ENCODE measurements at regions not wholly inside any gene's neighbourhood (a gene's known extent, or its start where the extent isn't known, plus 50 kb on each side); places are given as distances from the start of the nearest gene placed in this dataset.

DNA sequence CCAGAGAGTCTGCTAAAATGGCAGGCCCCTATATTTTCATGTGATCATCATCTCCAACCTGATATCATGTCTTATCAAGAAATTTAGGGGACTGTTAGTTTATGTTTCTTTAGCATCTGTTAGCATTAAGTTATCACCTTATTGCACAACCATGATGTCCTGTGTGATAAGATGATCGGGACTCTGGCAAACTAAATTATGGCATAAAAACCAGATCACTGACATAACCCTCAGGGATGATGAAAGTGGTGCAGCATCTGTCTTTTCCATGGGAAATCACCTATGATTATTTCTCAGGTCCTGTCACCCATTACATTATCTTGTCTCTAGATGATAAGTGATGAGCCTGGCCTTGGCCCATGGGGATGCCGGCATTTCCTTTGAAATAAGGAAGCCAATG lies 458.6 kb upstream of the DCC start:
- Mint-ChIP-seq H3K27me3 (no peaks in the 10 kb centered on the region), H3K4me1 (no peaks in the 10 kb centered on the region), H3K27ac (no peak overlapping the region), H3K4me3 (no peak overlapping the region), H3K9me3 (no peaks in the 10 kb centered on the region), H3K36me3 (ENCODE audit: low read depth) (no peaks in the 10 kb centered on the region)
- POLR2A ChIA-PET = no interaction called here
- CTCF ChIA-PET = no interaction called here
- DNase-seq = no peak

- CTCF ChIA-PET = no interaction called here
- no peak for DNase-seq
- POLR2A ChIA-PET = no interaction called here
- Mint-ChIP-seq H3K27me3 (no peaks in the 10 kb centered on the region), H3K27ac (no peak overlapping the region), H3K4me1 (no peaks in the 10 kb centered on the region), H3K36me3 (ENCODE audit: low read depth) (no peaks in the 10 kb centered on the region), H3K4me3 (no peak overlapping the region), H3K9me3 (peaks cover 4% of the 10 kb centered on the region)
Measured at GRCh38 chr18:51884039-51884438, 456.0 kb upstream of the DCC start.

DNA sequence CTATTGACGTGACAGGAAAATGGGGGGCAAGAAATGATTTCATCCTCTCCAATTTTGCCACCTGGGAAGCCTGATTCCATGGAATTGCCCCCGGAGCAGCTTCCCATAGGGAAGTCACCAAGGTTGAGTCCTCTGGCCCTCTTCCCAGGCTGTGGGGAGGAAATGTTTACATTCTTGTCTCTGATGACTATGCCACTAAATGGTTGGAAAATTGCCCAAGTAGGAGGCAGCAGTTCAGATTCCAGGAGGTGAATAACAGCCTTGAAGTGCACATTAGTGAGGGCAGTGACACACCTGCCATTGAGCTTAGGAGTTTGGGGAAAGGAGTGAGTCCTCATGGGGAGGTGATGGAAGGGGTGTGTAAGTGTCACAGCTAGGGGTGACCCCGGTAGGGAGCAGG lies 449.2 kb upstream of the DCC start:
- Mint-ChIP-seq H3K27ac (no peak overlapping the region), H3K36me3 (ENCODE audit: low read depth) (no peaks in the 10 kb centered on the region), H3K27me3 (no peaks in the 10 kb centered on the region), H3K4me1 (no peaks in the 10 kb centered on the region), H3K4me3 (no peak overlapping the region), H3K9me3 (peaks cover 4% of the 10 kb centered on the region)
- no peak for DNase-seq
- ChIA-PET CTCF (no interaction called here), POLR2A (no interaction called here)

DNA sequence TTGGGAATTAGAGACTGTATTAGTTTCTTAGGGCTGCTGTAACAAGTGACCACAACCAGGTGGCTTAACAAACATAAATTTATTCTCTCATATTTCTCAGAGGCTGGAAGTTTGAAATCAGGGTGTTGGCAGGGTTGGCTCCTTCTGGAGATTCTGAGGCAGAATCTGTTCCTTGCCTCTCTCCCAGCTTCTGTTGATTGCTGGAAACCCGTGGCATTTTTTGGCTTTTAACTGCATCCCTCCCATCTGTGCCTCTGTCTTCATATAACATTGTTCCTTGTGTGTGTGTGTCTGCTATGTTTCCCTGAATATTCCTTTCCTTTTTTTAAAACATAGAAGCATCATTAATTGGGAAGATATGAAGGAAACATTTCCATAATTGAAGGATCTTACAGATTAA lies 448.1 kb upstream of the DCC start:
- H3K4me3 Mint-ChIP-seq = no peak overlapping the region
- peaks cover 4% of the 10 kb centered on the region for H3K9me3 Mint-ChIP-seq
- H3K4me1 Mint-ChIP-seq = no peaks in the 10 kb centered on the region
- no peak for DNase-seq
- no peaks in the 10 kb centered on the region for H3K27me3 Mint-ChIP-seq
- no peaks in the 10 kb centered on the region for H3K36me3 Mint-ChIP-seq (ENCODE audit: low read depth)
- H3K27ac Mint-ChIP-seq = no peak overlapping the region
- ChIA-PET CTCF (no interaction called here), POLR2A (no interaction called here)

- POLR2A ChIA-PET = no interaction called here
- H3K36me3 Mint-ChIP-seq (ENCODE audit: low read depth) = no peaks in the 10 kb centered on the region
- H3K27ac Mint-ChIP-seq = no peak overlapping the region
- CTCF ChIA-PET = no interaction called here
- DNase-seq = no peak
- H3K9me3 Mint-ChIP-seq = no peaks in the 10 kb centered on the region
- no peak overlapping the region for H3K4me3 Mint-ChIP-seq
- no peaks in the 10 kb centered on the region for H3K4me1 Mint-ChIP-seq
- no peaks in the 10 kb centered on the region for H3K27me3 Mint-ChIP-seq
Measured at GRCh38 chr18:51897884-51898283, 442.1 kb upstream of the DCC start.

DNA sequence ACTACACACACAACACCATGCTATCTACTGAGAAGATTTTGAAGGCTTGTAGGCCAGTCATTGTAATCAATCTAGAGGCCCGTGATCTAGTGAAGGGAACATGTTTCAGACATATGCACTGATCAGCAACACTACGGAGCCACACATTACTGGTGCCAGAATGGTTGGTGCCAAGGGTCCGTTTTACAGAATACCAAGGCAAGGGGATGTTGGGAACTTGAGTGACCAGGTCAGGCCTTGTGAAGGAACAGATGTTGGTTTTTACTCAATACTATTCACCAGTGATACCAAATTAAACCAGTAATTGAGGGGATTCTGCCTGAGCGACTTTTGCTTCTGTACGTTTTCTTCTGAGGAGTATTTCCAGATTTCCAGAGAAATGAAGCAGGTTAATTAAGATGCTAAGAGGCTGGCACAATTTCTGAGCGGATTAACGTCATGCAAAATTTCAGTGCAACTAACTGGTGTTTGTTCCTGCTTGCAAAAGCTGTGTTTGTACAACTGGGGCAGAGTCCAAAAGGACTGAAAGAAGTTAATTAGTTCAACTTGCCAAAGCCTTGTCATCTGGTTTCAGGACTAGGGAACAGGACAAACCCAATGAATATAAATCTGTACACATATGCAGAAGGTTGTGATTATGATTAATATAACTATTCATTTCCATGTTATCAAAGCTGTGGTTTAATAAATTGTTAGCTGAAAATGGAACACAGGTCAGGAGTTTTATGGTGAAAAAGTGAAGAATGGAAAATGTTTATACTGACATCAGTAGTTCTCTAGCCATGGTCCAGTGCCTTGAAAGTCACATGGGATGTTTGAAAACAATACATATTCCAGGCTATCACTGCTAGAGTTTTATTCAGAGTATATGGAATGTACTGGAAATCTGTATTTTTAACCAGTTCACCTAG lies 432.1 kb upstream of the DCC start:
- CTCF ChIA-PET = no interaction called here

GRCh38 chr18:51908598-51908944 lies 431.4 kb upstream of the DCC start:
- H3K4me1 Mint-ChIP-seq = no peaks in the 10 kb centered on the region
- no peak for DNase-seq
- H3K9me3 Mint-ChIP-seq = no peaks in the 10 kb centered on the region
- H3K36me3 Mint-ChIP-seq (ENCODE audit: low read depth) = no peaks in the 10 kb centered on the region
- no peaks in the 10 kb centered on the region for H3K27me3 Mint-ChIP-seq
- POLR2A ChIA-PET = no interaction called here
- no peak overlapping the region for H3K27ac Mint-ChIP-seq
- no peak overlapping the region for H3K4me3 Mint-ChIP-seq
- CTCF ChIA-PET = no interaction called here

More for the DNA sequence above, 432.1 kb upstream of the DCC start:
- Mint-ChIP-seq H3K36me3 (ENCODE audit: low read depth) (no peaks in the 10 kb centered on the region), H3K27ac (no peak overlapping the region), H3K4me1 (no peaks in the 10 kb centered on the region), H3K4me3 (no peak overlapping the region), H3K9me3 (no peaks in the 10 kb centered on the region), H3K27me3 (no peaks in the 10 kb centered on the region)
- POLR2A ChIA-PET = no interaction called here
- no peak for DNase-seq

DNA sequence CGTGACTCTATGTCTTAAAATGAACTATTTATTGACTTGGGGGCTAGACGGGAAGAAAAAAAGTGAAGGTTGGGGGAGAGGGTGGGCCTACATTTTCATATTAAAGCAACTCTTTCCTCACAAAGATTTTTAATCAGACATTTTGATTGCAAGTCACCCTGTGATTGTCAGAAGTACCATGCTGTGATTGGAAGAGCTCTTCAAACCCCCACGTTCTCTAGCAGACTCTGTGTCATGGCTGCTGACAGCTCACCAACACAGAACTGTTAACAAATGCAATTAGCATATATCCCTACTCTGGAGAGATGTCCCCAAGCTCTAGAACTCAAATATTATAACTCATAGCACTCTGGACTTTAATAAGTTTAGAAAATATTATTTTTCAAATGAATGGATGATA lies 428.4 kb upstream of the DCC start:
- no peak overlapping the region for H3K4me3 Mint-ChIP-seq
- POLR2A ChIA-PET = no interaction called here
- H3K27ac Mint-ChIP-seq = no peak overlapping the region
- CTCF ChIA-PET = no interaction called here
- H3K9me3 Mint-ChIP-seq = no peaks in the 10 kb centered on the region
- H3K36me3 Mint-ChIP-seq (ENCODE audit: low read depth) = no peaks in the 10 kb centered on the region
- no peak for DNase-seq
- H3K27me3 Mint-ChIP-seq = no peaks in the 10 kb centered on the region
- H3K4me1 Mint-ChIP-seq = no peaks in the 10 kb centered on the region

- Mint-ChIP-seq H3K27me3 (no peaks in the 10 kb centered on the region), H3K4me1 (no peaks in the 10 kb centered on the region), H3K27ac (no peak overlapping the region), H3K36me3 (ENCODE audit: low read depth) (no peaks in the 10 kb centered on the region), H3K9me3 (no peaks in the 10 kb centered on the region), H3K4me3 (no peak overlapping the region)
- POLR2A ChIA-PET = no interaction called here
- DNase-seq = no peak
- CTCF ChIA-PET = no interaction called here
Measured at GRCh38 chr18:51912381-51912780, 427.6 kb upstream of the DCC start.

- no peak overlapping the region for H3K27ac Mint-ChIP-seq
- no peaks in the 10 kb centered on the region for H3K36me3 Mint-ChIP-seq (ENCODE audit: low read depth)
- no peak overlapping the region for H3K4me3 Mint-ChIP-seq
- DNase-seq = no peak
- H3K27me3 Mint-ChIP-seq = no peaks in the 10 kb centered on the region
- POLR2A ChIA-PET = no interaction called here
- H3K4me1 Mint-ChIP-seq = no peaks in the 10 kb centered on the region
- CTCF ChIA-PET = no interaction called here
- H3K9me3 Mint-ChIP-seq = no peaks in the 10 kb centered on the region
Measured at GRCh38 chr18:51915176-51915575, 424.8 kb upstream of the DCC start.

GRCh38 chr18:51921862-51922261 lies 418.1 kb upstream of the DCC start:
- H3K27ac Mint-ChIP-seq = no peak overlapping the region
- H3K36me3 Mint-ChIP-seq (ENCODE audit: low read depth) = no peaks in the 10 kb centered on the region
- H3K4me1 Mint-ChIP-seq = no peaks in the 10 kb centered on the region
- ChIA-PET POLR2A (no interaction called here), CTCF (no interaction called here)
- no peak overlapping the region for H3K4me3 Mint-ChIP-seq
- H3K9me3 Mint-ChIP-seq = peaks cover 3% of the 10 kb centered on the region
- H3K27me3 Mint-ChIP-seq = no peaks in the 10 kb centered on the region
- DNase-seq = no peak

GRCh38 chr18:51933903-51934302 lies 406.1 kb upstream of the DCC start:
- POLR2A ChIA-PET = no interaction called here
- CTCF ChIA-PET = no interaction called here
- H3K9me3 Mint-ChIP-seq = peaks cover 10% of the 10 kb centered on the region

GRCh38 chr18:51936115-51936514 lies 403.9 kb upstream of the DCC start:
- H3K36me3 Mint-ChIP-seq (ENCODE audit: low read depth) = no peaks in the 10 kb centered on the region
- no peaks in the 10 kb centered on the region for H3K27me3 Mint-ChIP-seq
- H3K4me3 Mint-ChIP-seq = no peak overlapping the region
- ChIA-PET POLR2A (no interaction called here), CTCF (no interaction called here)
- H3K9me3 Mint-ChIP-seq = no peaks in the 10 kb centered on the region
- no peak for DNase-seq
- no peak overlapping the region for H3K27ac Mint-ChIP-seq
- no peaks in the 10 kb centered on the region for H3K4me1 Mint-ChIP-seq

More at GRCh38 chr18:51933903-51934302, 406.1 kb upstream of the DCC start:
- H3K36me3 Mint-ChIP-seq (ENCODE audit: low read depth) = no peaks in the 10 kb centered on the region
- DNase-seq = no peak
- no peak overlapping the region for H3K27ac Mint-ChIP-seq
- no peaks in the 10 kb centered on the region for H3K4me1 Mint-ChIP-seq
- H3K4me3 Mint-ChIP-seq = no peak overlapping the region
- H3K27me3 Mint-ChIP-seq = no peaks in the 10 kb centered on the region

GRCh38 chr18:51941999-51942398 lies 398.0 kb upstream of the DCC start:
- H3K36me3 Mint-ChIP-seq (ENCODE audit: low read depth) = no peaks in the 10 kb centered on the region
- no peaks in the 10 kb centered on the region for H3K9me3 Mint-ChIP-seq
- H3K27ac Mint-ChIP-seq = no peak overlapping the region
- DNase-seq = no peak
- ChIA-PET CTCF (no interaction called here), POLR2A (no interaction called here)
- H3K27me3 Mint-ChIP-seq = no peaks in the 10 kb centered on the region
- no peak overlapping the region for H3K4me3 Mint-ChIP-seq
- H3K4me1 Mint-ChIP-seq = no peaks in the 10 kb centered on the region

All from activated CD4-positive, alpha-beta T cell treated with anti-CD3 and anti-CD28 coated beads, Interleukin-2, amount 10 ng/mL, durations not matched to agents 7 days and 5 days (primary cell).